Mesendoderm (in vitro differentiated cells): ENCODE measurements at regions not wholly inside any gene's neighbourhood (a gene's known extent, or its start where the extent isn't known, plus 50 kb on each side); places are given as distances from the start of the nearest gene placed in this dataset.

Experiments
- DNase-seq: peaks from one replicate; pipeline ENCODE4 v3.0.0; 2013
- H2AK5ac ChIP-seq: 2 replicates; pipeline ENCODE4 v1.6.1; 2013; ENCODE audit warnings: low read length, inconsistent platforms
- H2BK120ac ChIP-seq: 2 replicates; pipeline ENCODE4 v1.6.1; 2013; ENCODE audit warnings: low read depth, mild to moderate bottlenecking, low read length, moderate library complexity, mixed read lengths
- H2BK15ac ChIP-seq: replicated peaks from 2 replicates; pipeline ENCODE4 v1.6.1; 2013; ENCODE audit warnings: low read depth, mild to moderate bottlenecking, moderate library complexity
- H2BK5ac ChIP-seq: 2 replicates; pipeline ENCODE4 v1.6.1; 2013; ENCODE audit warnings: low read length, inconsistent platforms
- H3K18ac ChIP-seq: 2 replicates; pipeline ENCODE4 v1.6.1; 2013; ENCODE audit warnings: mild to moderate bottlenecking, low read length, mixed read lengths
- H3K23ac ChIP-seq: one replicate; pipeline ENCODE4 v1.6.1; 2013; ENCODE audit warnings: low read length
- H3K27ac ChIP-seq: 2 replicates; pipeline ENCODE4 v1.5.1; 2013; ENCODE audit warnings: low read depth, mild to moderate bottlenecking, inconsistent platforms, low read length, moderate library complexity
- H3K27me3 ChIP-seq: 2 replicates; pipeline ENCODE4 v1.6.1; 2013; ENCODE audit warnings: low read length, control low read depth, mild to moderate bottlenecking, inconsistent platforms; ENCODE audit not compliant: insufficient read depth, poor library complexity
- H3K36me3 ChIP-seq: 2 replicates; pipeline ENCODE4 v1.6.1; 2013; ENCODE audit warnings: low read length, inconsistent platforms; ENCODE audit not compliant: control insufficient read depth, insufficient read depth
- H3K4ac ChIP-seq: one replicate; pipeline ENCODE4 v1.6.1; 2013; ENCODE audit warnings: low read depth, mild to moderate bottlenecking, low read length, moderate library complexity
- H3K4me1 ChIP-seq: 2 replicates; pipeline ENCODE4 v1.6.1; 2013; ENCODE audit warnings: low read depth, low read length, inconsistent platforms; ENCODE audit not compliant: control insufficient read depth
- H3K4me2 ChIP-seq: 2 replicates; pipeline ENCODE4 v1.6.1; 2013; ENCODE audit warnings: low read length
- H3K4me3 ChIP-seq: 2 replicates; pipeline ENCODE4 v1.5.1; 2013; ENCODE audit warnings: mild to moderate bottlenecking, low read length
- H3K56ac ChIP-seq: one replicate; pipeline ENCODE4 v1.6.1; 2013; ENCODE audit warnings: low read length
- H3K79me1 ChIP-seq: 2 replicates; pipeline ENCODE4 v1.6.1; 2013; ENCODE audit warnings: low read length, inconsistent platforms
- H3K79me2 ChIP-seq: 2 replicates; pipeline ENCODE4 v1.6.1; 2013; ENCODE audit warnings: mild to moderate bottlenecking, low read length; ENCODE audit not compliant: control insufficient read depth, insufficient read depth
- H3K9ac ChIP-seq: 2 replicates; pipeline ENCODE4 v1.6.1; 2013; ENCODE audit warnings: low read length, inconsistent platforms
- H4K5ac ChIP-seq: one replicate; pipeline ENCODE4 v1.6.1; 2013; ENCODE audit warnings: low read length
- H4K8ac ChIP-seq: one replicate; pipeline ENCODE4 v1.6.1; 2013; ENCODE audit warnings: low read depth, mild to moderate bottlenecking, control low read depth, low read length, moderate library complexity
- WGBS: extraction: QIAGEN DNeasy Blood & Tissue Kit; methylation state at CpG from one replicate; pipeline ENCODE4 v1.1.7; 2013; ENCODE audit warnings: low lambda C conversion rate, missing lambda C conversion rate; ENCODE audit not compliant: insufficient coverage; ENCODE audit errors: extremely low coverage; 5-methylcytosine and 5-hydroxymethylcytosine counted together

DNA sequence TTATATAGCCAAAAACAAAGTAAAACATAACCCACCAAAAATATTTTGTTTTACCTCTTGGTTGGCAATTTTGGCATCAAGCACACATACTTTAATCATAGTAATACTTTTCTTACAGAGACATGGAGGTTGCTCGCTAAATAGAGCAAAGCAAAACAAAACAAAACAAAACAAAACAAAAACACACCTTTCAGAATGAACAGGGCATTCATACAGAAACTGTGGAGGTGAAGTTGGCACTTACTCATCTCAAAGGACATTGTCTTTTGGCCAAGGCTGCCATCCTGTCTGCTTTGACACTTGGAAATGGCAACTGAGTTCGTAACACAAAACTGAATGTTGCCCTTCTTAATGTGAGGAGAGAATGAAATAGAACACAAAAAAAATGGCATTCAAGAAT lies 773.1 kb downstream of the USP25 start:
- no peak overlapping the region for H2AK5ac ChIP-seq
- H4K5ac ChIP-seq, result no peak overlapping the region
- no CpG with 5 or more reads among the region's 2 CpGs for WGBS
- H4K8ac ChIP-seq, result no peak overlapping the region
- H3K27me3 ChIP-seq, result no peaks in the 10 kb centered on the region
- H3K36me3 ChIP-seq, result no peaks in the 10 kb centered on the region
- no peak overlapping the region for H3K4ac ChIP-seq
- no peak overlapping the region for H3K27ac ChIP-seq
- H3K79me1 ChIP-seq, result no peaks in the 10 kb centered on the region
- no peak overlapping the region for H3K56ac ChIP-seq
- DNase-seq, result no peak
- H3K23ac ChIP-seq, result no peak overlapping the region
- no peak overlapping the region for H2BK15ac ChIP-seq
- H2BK5ac ChIP-seq, result no peak overlapping the region
- no peak overlapping the region for H3K4me2 ChIP-seq
- no peak overlapping the region for H2BK120ac ChIP-seq
- H3K4me1 ChIP-seq, result no peaks in the 10 kb centered on the region
- H3K18ac ChIP-seq, result no peak overlapping the region
- H3K79me2 ChIP-seq, result no peaks in the 10 kb centered on the region
- H3K4me3 ChIP-seq, result no peak overlapping the region
- no peak overlapping the region for H3K9ac ChIP-seq

- WGBS, result no CpG with 5 or more reads among the region's 2 CpGs
Observed at GRCh38 chr21:16504281-16504680, 774.5 kb downstream of the USP25 start.

GRCh38 chr21:16504766-16505165 lies 775.0 kb downstream of the USP25 start:
- Histone ChIP-seq H4K5ac (no peak overlapping the region), H3K56ac (no peak overlapping the region), H2BK120ac (no peak overlapping the region), H3K36me3 (no peaks in the 10 kb centered on the region), H3K18ac (no peak overlapping the region), H3K27me3 (no peaks in the 10 kb centered on the region), H3K27ac (no peak overlapping the region), H3K79me1 (no peaks in the 10 kb centered on the region), H3K79me2 (no peaks in the 10 kb centered on the region), H2BK15ac (no peak overlapping the region), H3K4me2 (no peak overlapping the region), H4K8ac (no peak overlapping the region), H2BK5ac (no peak overlapping the region), H2AK5ac (no peak overlapping the region), H3K23ac (no peak overlapping the region), H3K4ac (no peak overlapping the region), H3K9ac (no peak overlapping the region), H3K4me3 (no peak overlapping the region), H3K4me1 (no peaks in the 10 kb centered on the region)
- DNase-seq, result no peak

More at GRCh38 chr21:16504281-16504680, 774.5 kb downstream of the USP25 start:
- Histone ChIP-seq H3K4ac (no peak overlapping the region), H3K4me3 (no peak overlapping the region), H3K18ac (no peak overlapping the region), H3K23ac (no peak overlapping the region), H3K79me2 (no peaks in the 10 kb centered on the region), H2BK5ac (no peak overlapping the region), H3K9ac (no peak overlapping the region), H3K4me1 (no peaks in the 10 kb centered on the region), H3K4me2 (no peak overlapping the region), H4K8ac (no peak overlapping the region), H3K56ac (no peak overlapping the region), H3K27ac (no peak overlapping the region), H4K5ac (no peak overlapping the region), H2BK15ac (no peak overlapping the region), H2BK120ac (no peak overlapping the region), H3K79me1 (no peaks in the 10 kb centered on the region), H2AK5ac (no peak overlapping the region), H3K27me3 (no peaks in the 10 kb centered on the region), H3K36me3 (no peaks in the 10 kb centered on the region)
- DNase-seq, result no peak

DNA sequence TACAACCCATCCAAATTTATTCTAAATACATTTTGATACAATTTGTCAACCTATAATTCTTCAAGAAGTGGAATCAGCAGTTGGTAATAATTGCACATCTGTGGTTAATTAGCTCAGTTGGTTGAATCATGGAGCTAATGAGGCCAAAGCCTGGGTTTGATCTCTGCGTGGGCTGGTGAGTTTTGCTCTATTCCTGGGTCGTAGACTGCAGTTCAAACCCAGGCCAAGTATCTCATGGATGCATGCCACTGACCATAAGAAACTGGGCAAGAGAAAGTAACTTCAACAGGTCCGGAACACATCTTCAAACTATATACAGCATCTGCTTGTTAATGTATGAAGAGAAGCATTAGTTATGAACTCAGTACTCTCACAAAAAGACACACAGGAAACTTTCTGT lies 779.7 kb downstream of the USP25 start:
- no peaks in the 10 kb centered on the region for H3K79me1 ChIP-seq
- no peaks in the 10 kb centered on the region for H3K27me3 ChIP-seq
- no peaks in the 10 kb centered on the region for H3K4me1 ChIP-seq
- H2BK5ac ChIP-seq, result no peak overlapping the region
- H2BK120ac ChIP-seq, result no peak overlapping the region
- H3K4me3 ChIP-seq, result no peak overlapping the region
- WGBS, result no CpG with 5 or more reads among the region's 3 CpGs
- no peak overlapping the region for H3K4me2 ChIP-seq
- no peak overlapping the region for H3K23ac ChIP-seq
- no peak overlapping the region for H4K5ac ChIP-seq
- H3K18ac ChIP-seq, result no peak overlapping the region
- H3K9ac ChIP-seq, result no peak overlapping the region
- no peak for DNase-seq
- H2BK15ac ChIP-seq, result no peak overlapping the region
- no peaks in the 10 kb centered on the region for H3K36me3 ChIP-seq
- H3K4ac ChIP-seq, result no peak overlapping the region
- no peak overlapping the region for H3K56ac ChIP-seq
- H3K27ac ChIP-seq, result no peak overlapping the region
- no peak overlapping the region for H2AK5ac ChIP-seq
- no peaks in the 10 kb centered on the region for H3K79me2 ChIP-seq
- no peak overlapping the region for H4K8ac ChIP-seq

DNA sequence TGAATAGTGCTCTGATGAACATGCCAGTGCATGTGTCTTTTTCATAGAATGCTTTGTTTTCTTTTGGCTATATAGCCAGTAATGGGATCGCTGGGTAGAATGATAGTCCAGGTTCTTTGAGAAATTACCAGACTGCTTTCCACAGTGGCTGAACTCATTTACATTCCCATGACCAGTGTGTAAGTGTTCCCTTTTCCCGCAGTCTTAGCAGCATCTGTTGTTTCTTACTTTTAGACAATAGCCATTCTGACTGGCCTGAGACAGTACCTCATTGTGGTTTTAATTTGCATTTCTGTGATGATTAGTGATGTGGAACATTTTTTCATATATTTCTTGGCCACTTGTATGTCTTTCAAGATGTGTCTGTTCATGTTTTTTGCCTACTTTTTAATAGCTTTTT lies 784.5 kb downstream of the USP25 start:
- Histone ChIP-seq H2BK120ac (no peak overlapping the region), H3K27ac (no peak overlapping the region), H3K4me3 (no peak overlapping the region), H3K36me3 (no peaks in the 10 kb centered on the region), H3K79me2 (no peaks in the 10 kb centered on the region), H3K23ac (no peak overlapping the region), H3K56ac (no peak overlapping the region), H4K5ac (no peak overlapping the region), H2BK15ac (no peak overlapping the region), H2BK5ac (no peak overlapping the region), H3K4ac (no peak overlapping the region), H2AK5ac (no peak overlapping the region), H3K4me1 (no peaks in the 10 kb centered on the region), H3K27me3 (no peaks in the 10 kb centered on the region), H3K79me1 (no peaks in the 10 kb centered on the region), H3K18ac (no peak overlapping the region), H4K8ac (no peak overlapping the region), H3K4me2 (no peak overlapping the region), H3K9ac (no peak overlapping the region)
- no CpG with 5 or more reads among the region's 2 CpGs for WGBS
- DNase-seq, result no peak

GRCh38 chr21:16517383-16517782 lies 787.6 kb downstream of the USP25 start:
- no peak overlapping the region for H3K27ac ChIP-seq
- no peak overlapping the region for H3K9ac ChIP-seq
- no peak overlapping the region for H2BK120ac ChIP-seq
- no peak overlapping the region for H2BK15ac ChIP-seq
- no CpG with 5 or more reads among the region's 1 CpG for WGBS
- H3K4ac ChIP-seq, result no peak overlapping the region
- no peak overlapping the region for H2BK5ac ChIP-seq
- no peak overlapping the region for H3K4me3 ChIP-seq
- no peak overlapping the region for H2AK5ac ChIP-seq
- H4K8ac ChIP-seq, result no peak overlapping the region
- H4K5ac ChIP-seq, result no peak overlapping the region
- no peaks in the 10 kb centered on the region for H3K27me3 ChIP-seq
- H3K18ac ChIP-seq, result no peak overlapping the region
- H3K4me2 ChIP-seq, result no peak overlapping the region
- H3K4me1 ChIP-seq, result no peaks in the 10 kb centered on the region
- no peak overlapping the region for H3K56ac ChIP-seq
- H3K79me1 ChIP-seq, result no peaks in the 10 kb centered on the region
- DNase-seq, result no peak
- H3K36me3 ChIP-seq, result no peaks in the 10 kb centered on the region
- no peaks in the 10 kb centered on the region for H3K79me2 ChIP-seq
- no peak overlapping the region for H3K23ac ChIP-seq
